BLaER1 (cell line): ENCODE measurements at regions not wholly inside any gene's neighbourhood (a gene's known extent, or its start where the extent isn't known, plus 50 kb on each side); places are given as distances from the start of the nearest gene placed in this dataset.

Experiments used
- H3K27ac ChIP-seq: shearing (Covaris generic); formaldehyde crosslinking; 2 replicates; pipeline ENCODE4 v1.8.1; 2022
- H3K27me3 ChIP-seq: shearing (Covaris generic); formaldehyde crosslinking; 2 replicates; pipeline ENCODE4 v1.8.1; 2022
- H3K36me3 ChIP-seq: shearing (Covaris generic); formaldehyde crosslinking; 2 replicates; pipeline ENCODE4 v1.8.1; 2022
- H3K4me1 ChIP-seq: shearing (Covaris generic); formaldehyde crosslinking; 2 replicates; pipeline ENCODE4 v1.8.1; 2022
- H3K4me2 ChIP-seq: shearing (Covaris generic); formaldehyde crosslinking; 2 replicates; pipeline ENCODE4 v1.8.1; 2022
- H3K4me3 ChIP-seq: shearing (Covaris generic); formaldehyde crosslinking; 2 replicates; pipeline ENCODE4 v1.8.1; 2022
- H3K9ac ChIP-seq: shearing (Covaris generic); formaldehyde crosslinking; 2 replicates; pipeline ENCODE4 v1.8.1; 2022
- H3K9me3 ChIP-seq: shearing (Covaris generic); formaldehyde crosslinking; 2 replicates; pipeline ENCODE4 v1.8.1; 2022
- H4K20me1 ChIP-seq: shearing (Covaris generic); formaldehyde crosslinking; 2 replicates; pipeline ENCODE4 v1.8.1; 2022
- Cebpa-rat ChIP-seq: shearing (Covaris generic); IDR thresholded peaks from 2 replicates; pipeline ENCODE4 v1.8.1; 2022

DNA sequence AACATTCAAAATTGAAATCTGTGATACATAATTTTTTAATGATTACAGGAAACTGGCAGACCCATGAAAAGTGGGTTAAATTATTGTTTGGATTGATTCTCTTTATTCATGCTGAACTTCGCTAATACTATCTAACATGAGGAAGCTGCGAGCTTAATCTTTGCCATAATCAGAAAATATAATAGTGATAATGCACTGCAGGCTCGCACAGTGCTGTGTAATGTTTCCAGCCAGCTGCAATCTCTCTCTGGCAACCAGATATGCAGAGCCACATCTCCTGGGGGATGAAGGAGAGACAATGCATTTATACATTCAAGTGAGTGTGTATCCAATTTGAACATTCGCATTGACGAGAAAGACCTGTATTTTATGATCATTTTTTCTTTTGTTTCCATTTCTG, 669.7 kb upstream of the RGMB start:
- no peak for TF ChIP-seq Cebpa-rat
- H3K4me1 ChIP-seq: peaks cover 52% of the 10 kb centered on the region
- H3K4me2 ChIP-seq: no peak overlapping the region
- H3K9ac ChIP-seq: no peak overlapping the region
- H3K27me3 ChIP-seq: no peaks in the 10 kb centered on the region
- no peaks in the 10 kb centered on the region for H3K36me3 ChIP-seq
- H3K27ac ChIP-seq: no peak overlapping the region
- H3K4me3 ChIP-seq: no peak overlapping the region
- H4K20me1 ChIP-seq: no peaks in the 10 kb centered on the region
- no peaks in the 10 kb centered on the region for H3K9me3 ChIP-seq

DNA sequence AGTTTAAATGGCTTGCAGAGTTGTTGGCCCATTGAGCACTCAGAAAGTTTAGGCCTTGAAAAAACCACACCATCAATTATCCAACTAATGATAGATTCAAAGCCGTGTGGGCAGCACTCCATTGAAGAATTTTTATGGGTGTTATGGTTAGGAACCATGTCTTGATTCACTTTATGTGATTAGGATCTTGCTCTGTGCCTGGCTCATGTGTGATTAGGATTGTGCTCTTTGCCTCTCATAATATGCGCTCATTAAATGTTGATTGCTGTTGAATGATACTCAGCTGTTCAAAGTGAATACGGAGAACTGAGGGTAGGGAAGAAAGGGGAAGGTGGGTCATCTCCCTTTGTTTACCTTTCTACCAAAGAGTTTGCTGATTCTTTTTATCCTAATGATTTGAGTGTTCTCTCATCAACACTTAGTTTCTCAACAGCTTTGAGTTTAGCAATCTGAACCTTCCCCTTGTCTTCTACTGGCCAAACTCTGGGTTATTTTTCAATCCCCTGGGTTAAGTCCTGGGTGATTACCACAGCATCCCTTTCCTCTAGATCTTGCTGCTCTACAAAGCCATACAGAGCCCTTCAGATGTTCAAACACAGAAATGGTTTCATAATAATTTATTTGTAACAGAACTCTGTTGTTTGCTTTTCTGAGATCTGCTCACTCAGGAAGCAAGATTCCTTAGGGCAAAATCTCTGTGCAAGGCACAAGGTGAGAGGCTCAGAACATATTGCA, 668.8 kb upstream of the RGMB start:
- TF ChIP-seq Cebpa-rat: no peak
- H3K4me2 ChIP-seq: peak overlapping the region; percentile 79
- H4K20me1 ChIP-seq: no peaks in the 10 kb centered on the region
- H3K9me3 ChIP-seq: no peaks in the 10 kb centered on the region
- peak overlapping the region; percentile 66 for H3K27ac ChIP-seq
- peak overlapping the region; percentile 46; the same call in 1 of the 2 replicates for H3K4me3 ChIP-seq
- H3K36me3 ChIP-seq: no peaks in the 10 kb centered on the region
- no peaks in the 10 kb centered on the region for H3K27me3 ChIP-seq
- peak overlapping the region; percentile 36; the same call in 1 of the 2 replicates for H3K9ac ChIP-seq
- peaks cover 60% of the 10 kb centered on the region for H3K4me1 ChIP-seq

DNA sequence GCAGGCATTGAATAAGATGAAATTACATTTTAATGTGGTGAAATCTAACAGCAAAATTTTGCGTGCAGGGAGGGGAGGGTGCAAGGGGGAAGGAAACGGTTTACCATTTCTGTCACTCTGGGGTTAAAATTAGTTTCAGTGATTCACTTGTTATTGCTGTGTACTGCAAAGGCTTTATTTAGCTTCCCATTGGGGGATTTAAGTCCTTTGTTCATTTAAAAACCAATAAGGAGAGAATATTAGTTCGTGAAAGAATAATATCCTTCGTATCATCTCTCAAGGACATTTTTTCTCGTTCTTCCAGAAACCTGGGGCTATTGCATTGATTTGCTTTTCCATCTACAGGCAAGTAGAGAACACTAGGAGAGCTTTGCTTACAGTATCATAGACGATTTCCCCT, 667.8 kb upstream of the RGMB start:
- no peak for TF ChIP-seq Cebpa-rat
- Histone ChIP-seq H3K27ac (peak overlapping the region; percentile 66), H3K9ac (peak overlapping the region; percentile 63), H3K4me1 (peaks cover 67% of the 10 kb centered on the region), H3K4me2 (peak overlapping the region; percentile 79), H3K4me3 (peak overlapping the region; percentile 46), H3K9me3 (no peaks in the 10 kb centered on the region), H4K20me1 (no peaks in the 10 kb centered on the region), H3K27me3 (no peaks in the 10 kb centered on the region), H3K36me3 (no peaks in the 10 kb centered on the region)

DNA sequence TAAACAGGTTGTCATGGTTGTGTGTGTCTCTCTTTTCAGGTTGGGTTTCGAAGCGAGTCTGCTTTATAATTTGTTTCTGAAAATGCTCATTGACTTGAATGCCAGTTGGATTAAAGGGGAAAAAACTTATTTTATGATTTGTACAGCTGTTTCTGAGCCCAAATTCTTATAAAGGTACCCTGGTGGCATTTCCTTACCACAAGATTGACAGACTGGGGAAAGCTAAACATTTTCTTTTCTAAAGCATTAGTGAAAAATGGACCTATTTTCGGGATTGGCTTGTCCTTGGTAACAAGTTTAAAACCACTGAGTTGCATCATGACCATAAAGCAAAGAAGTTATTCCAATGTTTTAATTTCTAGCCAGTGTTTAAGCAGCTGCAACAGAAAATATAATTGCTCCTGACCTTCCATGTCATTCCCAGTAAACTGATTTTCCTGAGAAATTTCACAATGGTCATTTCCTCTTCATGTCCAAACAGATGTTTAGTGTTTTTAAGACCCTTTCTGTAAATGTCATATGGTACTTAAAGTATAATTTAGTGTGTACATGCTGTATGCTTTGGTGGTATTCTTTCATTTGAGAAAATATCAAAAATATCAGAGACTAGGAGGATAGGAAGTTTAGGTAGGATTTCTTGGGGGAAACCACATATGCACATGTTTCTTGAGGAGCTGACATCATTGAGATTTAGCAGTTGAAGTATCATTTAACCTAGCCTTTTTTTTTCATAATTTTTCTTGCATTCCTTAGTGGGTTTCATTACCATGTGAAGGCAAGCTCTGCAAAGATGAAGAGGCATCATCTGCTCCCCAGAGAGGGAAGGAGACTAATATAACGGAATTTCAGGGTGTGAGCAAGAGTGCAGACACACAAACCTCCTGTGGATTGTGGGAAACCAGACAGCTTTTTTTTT, 667.1 kb upstream of the RGMB start:
- H3K4me1 ChIP-seq: peaks cover 67% of the 10 kb centered on the region
- H3K27me3 ChIP-seq: no peaks in the 10 kb centered on the region
- H3K9me3 ChIP-seq: no peaks in the 10 kb centered on the region
- H3K4me3 ChIP-seq: peak overlapping the region; percentile 46
- peak overlapping the region; percentile 63 for H3K9ac ChIP-seq
- H3K27ac ChIP-seq: peak overlapping the region; percentile 66
- no peak for TF ChIP-seq Cebpa-rat
- H3K4me2 ChIP-seq: peak overlapping the region; percentile 79
- no peaks in the 10 kb centered on the region for H3K36me3 ChIP-seq
- H4K20me1 ChIP-seq: no peaks in the 10 kb centered on the region

DNA sequence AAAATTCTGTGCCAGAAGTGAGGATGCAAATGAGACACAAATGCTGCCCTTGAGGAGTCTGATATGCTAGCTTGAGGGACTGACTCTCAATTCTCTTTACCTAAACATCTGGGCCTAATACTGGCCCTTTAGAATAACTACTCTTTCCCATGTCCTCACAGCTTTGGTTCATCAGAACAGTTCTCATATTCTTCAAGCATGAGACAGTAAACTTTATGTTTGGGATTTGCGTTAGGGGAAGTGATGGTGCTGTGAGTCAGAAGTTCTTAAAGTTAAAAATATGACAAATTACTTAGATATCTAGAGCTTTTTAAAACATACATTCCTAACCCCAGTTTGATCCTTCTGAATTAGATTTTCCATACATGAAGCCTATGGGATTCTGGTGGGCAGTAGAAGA, 665.0 kb upstream of the RGMB start:
- H3K4me1 ChIP-seq: peaks cover 67% of the 10 kb centered on the region
- no peak for TF ChIP-seq Cebpa-rat
- H3K4me3 ChIP-seq: no peak overlapping the region
- H3K27ac ChIP-seq: peak overlapping the region; percentile 32; the same call in 1 of the 2 replicates
- H4K20me1 ChIP-seq: no peaks in the 10 kb centered on the region
- H3K9ac ChIP-seq: no peak overlapping the region
- H3K27me3 ChIP-seq: no peaks in the 10 kb centered on the region
- peaks cover 10% of the 10 kb centered on the region for H3K9me3 ChIP-seq
- peak overlapping the region; percentile 79 for H3K4me2 ChIP-seq
- no peaks in the 10 kb centered on the region for H3K36me3 ChIP-seq

DNA sequence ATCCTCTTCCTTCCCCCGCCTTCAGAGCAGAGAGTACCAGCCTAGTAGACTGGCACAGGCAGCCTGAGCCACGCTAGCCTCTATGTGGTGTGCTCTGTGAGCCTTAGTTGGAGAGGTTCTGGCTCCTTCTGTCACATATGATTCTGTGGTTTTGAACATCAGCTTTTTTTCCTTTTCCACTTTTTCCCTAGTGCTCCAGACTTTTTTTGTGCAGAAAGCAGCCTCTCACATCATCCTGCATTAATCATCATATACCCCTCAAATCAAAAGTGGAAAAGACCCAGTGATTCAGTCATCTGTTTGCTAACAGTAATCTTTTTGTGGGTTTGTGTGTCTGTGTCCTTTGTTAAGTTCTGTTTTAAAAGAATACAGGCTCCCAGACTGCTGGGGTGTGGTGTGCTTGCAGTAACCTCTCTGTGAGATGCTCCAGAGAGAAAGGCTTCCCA, 663.9 kb upstream of the RGMB start:
- Histone ChIP-seq H3K27me3 (no peaks in the 10 kb centered on the region), H3K4me3 (no peak overlapping the region), H3K36me3 (no peaks in the 10 kb centered on the region), H4K20me1 (no peaks in the 10 kb centered on the region), H3K9me3 (peaks cover 12% of the 10 kb centered on the region), H3K9ac (no peak overlapping the region), H3K27ac (no peak overlapping the region), H3K4me1 (peaks cover 63% of the 10 kb centered on the region), H3K4me2 (peak overlapping the region; percentile 34)
- no peak for TF ChIP-seq Cebpa-rat

DNA sequence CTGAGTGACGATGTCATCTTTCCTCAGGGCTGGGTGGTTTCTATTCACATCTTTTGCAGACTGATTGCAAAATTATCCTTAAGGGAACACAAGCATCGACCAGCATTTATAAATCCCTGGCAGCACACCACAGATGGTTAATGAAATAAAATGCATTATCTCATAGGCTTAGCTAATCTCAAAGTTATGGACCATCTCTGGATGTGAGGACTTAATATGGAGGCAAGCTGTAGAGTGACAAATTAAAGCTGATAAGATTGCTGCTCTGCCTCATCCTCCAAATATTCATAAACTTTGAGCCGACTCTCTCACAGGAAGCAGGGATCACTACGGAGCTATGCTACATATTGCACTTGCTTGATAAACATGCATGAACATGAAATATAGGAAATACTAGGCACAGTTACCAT, 663.2 kb upstream of the RGMB start:
- Histone ChIP-seq H3K36me3 (no peaks in the 10 kb centered on the region), H3K27me3 (no peaks in the 10 kb centered on the region), H3K9ac (no peak overlapping the region), H3K27ac (no peak overlapping the region), H3K4me3 (no peak overlapping the region), H3K9me3 (peaks cover 12% of the 10 kb centered on the region), H4K20me1 (no peaks in the 10 kb centered on the region), H3K4me1 (peaks cover 57% of the 10 kb centered on the region), H3K4me2 (no peak overlapping the region)
- no peak for TF ChIP-seq Cebpa-rat

DNA sequence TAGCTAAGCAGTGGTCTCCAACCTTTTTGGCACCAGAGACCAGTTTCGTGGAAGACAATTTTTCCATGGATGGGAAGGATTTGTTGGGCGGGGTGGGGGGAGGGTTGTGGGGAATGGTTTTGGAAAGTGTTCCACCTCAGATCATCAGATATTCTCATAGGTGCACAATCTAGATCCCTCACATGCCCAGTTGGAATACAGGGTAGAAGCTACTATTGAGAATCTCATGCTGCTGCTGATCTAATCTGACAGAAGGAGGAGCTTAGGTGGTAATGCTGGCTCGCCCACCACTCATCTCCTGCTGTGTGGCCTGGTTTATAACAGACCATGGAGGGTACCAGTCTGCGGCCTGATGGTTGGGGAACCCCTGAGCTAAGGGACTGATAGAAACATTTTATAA, 662.7 kb upstream of the RGMB start:
- H3K9ac ChIP-seq: no peak overlapping the region
- H4K20me1 ChIP-seq: no peaks in the 10 kb centered on the region

DNA sequence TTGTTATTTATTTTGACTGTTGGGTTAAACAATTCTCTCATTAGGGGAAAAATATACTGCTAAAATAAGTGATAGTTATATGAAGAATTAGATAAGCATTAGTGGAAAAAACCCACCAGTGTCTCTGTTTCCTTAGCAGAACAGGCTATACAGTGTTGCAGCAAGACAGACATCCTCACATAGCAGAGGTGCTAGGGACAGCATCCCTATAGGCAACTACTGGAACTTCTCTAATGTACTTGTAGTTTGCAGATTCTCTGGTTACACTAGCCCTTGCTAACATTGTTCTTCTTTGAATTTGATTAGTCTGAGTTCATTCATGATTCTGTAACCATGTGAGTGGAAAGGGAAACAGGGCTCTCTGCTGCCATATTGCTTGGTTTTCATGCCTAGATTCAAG, 661.8 kb upstream of the RGMB start:
- no peaks in the 10 kb centered on the region for H3K36me3 ChIP-seq
- H3K27ac ChIP-seq: no peak overlapping the region
- no peak overlapping the region for H3K9ac ChIP-seq
- no peak for TF ChIP-seq Cebpa-rat
- H4K20me1 ChIP-seq: no peaks in the 10 kb centered on the region
- no peak overlapping the region for H3K4me3 ChIP-seq
- H3K9me3 ChIP-seq: peaks cover 12% of the 10 kb centered on the region
- no peak overlapping the region for H3K4me2 ChIP-seq
- H3K4me1 ChIP-seq: peaks cover 43% of the 10 kb centered on the region
- H3K27me3 ChIP-seq: no peaks in the 10 kb centered on the region

More for the DNA sequence above, 662.7 kb upstream of the RGMB start:
- no peak overlapping the region for H3K27ac ChIP-seq
- peaks cover 12% of the 10 kb centered on the region for H3K9me3 ChIP-seq
- TF ChIP-seq Cebpa-rat: no peak
- no peak overlapping the region for H3K4me3 ChIP-seq
- H3K36me3 ChIP-seq: no peaks in the 10 kb centered on the region
- no peaks in the 10 kb centered on the region for H3K27me3 ChIP-seq
- H3K4me1 ChIP-seq: peaks cover 52% of the 10 kb centered on the region
- H3K4me2 ChIP-seq: no peak overlapping the region
